GM23338 (cell line): ENCODE measurements at regions not wholly inside any gene's neighbourhood (a gene's known extent, or its start where the extent isn't known, plus 50 kb on each side); places are given as distances from the start of the nearest gene placed in this dataset.

Experiments used
- ATAC-seq: fragments of 200-7000 bp; cut with Tn5 transposase; 3 replicates; pipeline ENCODE4 v1.9.1; 2020
- DNase-seq: peaks from one replicate; pipeline ENCODE4 v3.0.0-alpha.2; 2015; ENCODE audit warnings: low spot score
- H2AFZ ChIP-seq: fragments of 200-600 bp; sonication (generic); 2 replicates; pipeline ENCODE4 v1.8.0; 2016; ENCODE audit warnings: antibody characterized with exemption, mild to moderate bottlenecking, moderate library complexity
- H3F3A ChIP-seq: fragments of 200-600 bp; sonication (generic); replicated peaks from 2 replicates; pipeline ENCODE4 v1.8.0; 2017; ENCODE audit warnings: antibody characterized with exemption, mixed run types, low read depth
- H3K27ac ChIP-seq: fragments of 200-600 bp; sonication (generic); 2 replicates; pipeline ENCODE4 v1.6.1; 2016; ENCODE audit warnings: low read depth
- H3K27me3 ChIP-seq: fragments of 200-600 bp; sonication (generic); 2 replicates; pipeline ENCODE4 v1.8.0; 2016; ENCODE audit warnings: mild to moderate bottlenecking, mixed run types, moderate library complexity; ENCODE audit not compliant: insufficient read depth
- H3K36me3 ChIP-seq: fragments of 200-600 bp; sonication (generic); 2 replicates; pipeline ENCODE4 v1.8.0; 2016; ENCODE audit warnings: mild to moderate bottlenecking; ENCODE audit not compliant: insufficient read depth
- H3K4me1 ChIP-seq: fragments of 200-600 bp; sonication (generic); 2 replicates; pipeline ENCODE4 v1.8.0; 2016; ENCODE audit warnings: mild to moderate bottlenecking, moderate library complexity; ENCODE audit not compliant: insufficient read depth
- H3K4me2 ChIP-seq: fragments of 200-600 bp; sonication (generic); 2 replicates; pipeline ENCODE4 v1.7.1; 2017; ENCODE audit warnings: mixed run types
- H3K4me3 ChIP-seq: fragments of 200-600 bp; sonication (generic); 2 replicates; pipeline ENCODE4 v1.6.1; 2016; ENCODE audit warnings: mixed run types
- H3K79me2 ChIP-seq: fragments of 200-600 bp; sonication (generic); replicated peaks from 2 replicates; pipeline ENCODE4 v1.8.0; 2017; ENCODE audit warnings: mild to moderate bottlenecking; ENCODE audit not compliant: insufficient read depth
- H3K9me2 ChIP-seq: fragments of 200-600 bp; sonication (generic); 2 replicates; pipeline ENCODE4 v1.8.0; 2017; ENCODE audit not compliant: insufficient read depth
- H4K20me1 ChIP-seq: fragments of 200-600 bp; sonication (generic); replicated peaks from 2 replicates; pipeline ENCODE4 v1.8.0; 2017; ENCODE audit warnings: mild to moderate bottlenecking; ENCODE audit not compliant: insufficient read depth
- H3K27ac Mint-ChIP-seq: 2 replicates; pipeline ENCODE4 v1.8.0; 2020; ENCODE audit warnings: inconsistent platforms, mild to moderate bottlenecking, moderate library complexity, mixed read lengths
- H3K27me3 Mint-ChIP-seq: 3 replicates; pipeline ENCODE4 v1.8.0; 2022; ENCODE audit warnings: low read depth, mild to moderate bottlenecking, moderate library complexity, mixed read lengths, inconsistent platforms; ENCODE audit not compliant: insufficient read depth, poor library complexity
- H3K36me3 Mint-ChIP-seq: 3 replicates; pipeline ENCODE4 v1.8.0; 2021; ENCODE audit warnings: low read depth, mild to moderate bottlenecking, inconsistent platforms, moderate library complexity, mixed read lengths
- H3K4me1 Mint-ChIP-seq: 3 replicates; pipeline ENCODE4 v1.8.0; 2020; ENCODE audit warnings: mild to moderate bottlenecking, inconsistent platforms, mixed read lengths
- H3K4me3 Mint-ChIP-seq: 3 replicates; pipeline ENCODE4 v1.8.0; 2021; ENCODE audit warnings: moderate library complexity, mild to moderate bottlenecking, inconsistent platforms, mixed read lengths
- H3K9me3 Mint-ChIP-seq: 3 replicates; pipeline ENCODE4 v1.8.0; 2020; ENCODE audit warnings: moderate library complexity, mild to moderate bottlenecking, inconsistent platforms, mixed read lengths
- CREB1 ChIP-seq: fragments of 250-450 bp; sonication (Bioruptor Pico); IDR thresholded peaks from 2 replicates; pipeline ENCODE4 v1.5.0; 2020; ENCODE audit warnings: low read depth, mild to moderate bottlenecking, moderate library complexity
- CTCF ChIP-seq, 2 experiments: fragments of 200-600 bp in 1 of 2; sonication (generic) in 1 of 2; conservative IDR thresholded peaks; 2 replicates each; pipeline versions ENCODE4 v1.5.1 to v1.6.1; 2016 to 2017; ENCODE audit warnings: antibody characterized with exemption in 2 of 2, low read depth in 2 of 2, mild to moderate bottlenecking in 2 of 2, moderate library complexity in 1 of 2
- EZH2 ChIP-seq: fragments of 200-600 bp; sonication (generic); IDR thresholded peaks from one replicate; pipeline ENCODE4 v1.8.0; 2017; ENCODE audit warnings: antibody characterized with exemption, mild to moderate bottlenecking, low read depth; ENCODE audit not compliant: unreplicated experiment
- EZH2phosphoT487 ChIP-seq: fragments of 200-600 bp; sonication (generic); IDR thresholded peaks from one replicate; pipeline ENCODE4 v1.8.1; 2018; ENCODE audit warnings: antibody characterized with exemption; ENCODE audit not compliant: unreplicated experiment
- JUNB ChIP-seq: IDR thresholded peaks from one replicate; pipeline ENCODE4 v1.6.1; 2016; ENCODE audit warnings: antibody characterized with exemption; ENCODE audit not compliant: unreplicated experiment
- NANOG ChIP-seq: IDR thresholded peaks from 2 replicates; pipeline ENCODE4 v1.6.1; 2016; ENCODE audit warnings: antibody characterized with exemption, borderline replicate concordance
- POLR2AphosphoS5 ChIP-seq: IDR thresholded peaks from 2 replicates; pipeline ENCODE4 v1.6.1; 2016; ENCODE audit warnings: antibody characterized with exemption, low read depth
- REST ChIP-seq: IDR thresholded peaks from one replicate; pipeline ENCODE4 v1.6.1; 2018; ENCODE audit warnings: antibody characterized with exemption; ENCODE audit not compliant: unreplicated experiment
- STAT1 ChIP-seq: IDR thresholded peaks from one replicate; pipeline ENCODE4 v1.6.1; 2016; ENCODE audit warnings: antibody characterized with exemption; ENCODE audit not compliant: unreplicated experiment
- ZNF114 ChIP-seq: fragments of 250-450 bp; sonication (Bioruptor Pico); IDR thresholded peaks from 2 replicates; pipeline ENCODE4 v1.5.0; 2020; ENCODE audit warnings: mild to moderate bottlenecking, moderate library complexity
- ZNF331 ChIP-seq: fragments of 250-450 bp; sonication (Bioruptor Pico); IDR thresholded peaks from 2 replicates; pipeline ENCODE4 v1.5.0; 2020; ENCODE audit warnings: low read depth, mild to moderate bottlenecking, moderate library complexity
- ZNF462 ChIP-seq: fragments of 250-450 bp; sonication (Bioruptor Pico); IDR thresholded peaks from 2 replicates; pipeline ENCODE4 v1.5.0; 2020; ENCODE audit warnings: mild to moderate bottlenecking, moderate library complexity

GRCh38 chr2:128911276-128911675, 592.6 kb upstream of the HS6ST1 start (continued):
- TF ChIP-seq CTCF (conservative IDR thresholded peaks at IDR 0.05; ENCODE audit: low read depth in 2 of 2) = no peak

GRCh38 chr2:128914320-128914719, 595.7 kb upstream of the HS6ST1 start:
- no peaks in the 10 kb centered on the region for H3K4me1 Mint-ChIP-seq
- no peak overlapping the region for H3K27ac Mint-ChIP-seq
- no peaks in the 10 kb centered on the region; the same call in 2 of the 3 replicates for H3K36me3 Mint-ChIP-seq
- Histone ChIP-seq H4K20me1 (no peaks in the 10 kb centered on the region), H3K79me2 (no peaks in the 10 kb centered on the region), H3K36me3 (no peaks in the 10 kb centered on the region), H2AFZ (no peak overlapping the region), H3K9me2 (no peaks in the 10 kb centered on the region), H3F3A (no peaks in the 10 kb centered on the region), H3K4me1 (no peaks in the 10 kb centered on the region), H3K4me3 (no peak overlapping the region), H3K27me3 (no peaks in the 10 kb centered on the region), H3K4me2 (no peak overlapping the region), H3K27ac (no peak overlapping the region)
- peaks cover 10% of the 10 kb centered on the region; the same call in 2 of the 3 replicates for H3K9me3 Mint-ChIP-seq
- DNase-seq (no peak), ATAC-seq (no peak)
- no peaks in the 10 kb centered on the region for H3K27me3 Mint-ChIP-seq
- no peak overlapping the region for H3K4me3 Mint-ChIP-seq
- TF ChIP-seq ZNF331 (CRISPR knock-in tag) (no peak), ZNF114 (CRISPR knock-in tag) (no peak), REST (no peak), CTCF (conservative IDR thresholded peaks at IDR 0.05; ENCODE audit: low read depth in 2 of 2) (no peak), NANOG (no peak), EZH2 (no peak), ZNF462 (CRISPR knock-in tag) (no peak), CREB1 (no peak), JUNB (no peak), EZH2phosphoT487 (no peak), POLR2AphosphoS5 (no peak), STAT1 (no peak)
